ENCODE measurements at regions not wholly inside any gene's neighbourhood (a gene's known extent, or its start where the extent isn't known, plus 50 kb on each side); places are given as distances from the start of the nearest gene placed in this dataset.

- intact Hi-C loops (cut with DNase I; ENCODE audit: low total_unique reads): no loop called here
- Histone ChIP-seq H3K9me3 (no peaks in the 10 kb centered on the region), H3K27me3 (no peaks in the 10 kb centered on the region), H3K27ac (no peak overlapping the region), H3K4me3 (no peak overlapping the region), H3K4me1 (no peaks in the 10 kb centered on the region), H3K36me3 (no peaks in the 10 kb centered on the region)
- WGBS, 2 donors (ENCODE audit: low coverage in 1 of 2): 83 to 84% methylated on average over 4 of the region's 4 CpGs
- no peak for TF ChIP-seq CTCF (IDR thresholded peaks at IDR 0.05)
- TF ChIP-seq EP300 (IDR thresholded peaks at IDR 0.05; ENCODE audit: low read depth): no peak
- TF ChIP-seq POLR2AphosphoS5 (IDR thresholded peaks at IDR 0.05): no peak
- TF ChIP-seq POLR2A (IDR thresholded peaks at IDR 0.05): no peak
- DNase-seq: no peak
- in situ Hi-C loops (cut with MboI; ENCODE audit: low pct_ligation_motif_present in 1 of 4, low pct_unique_long_range_greater_than_20kb in 1 of 4, low sequenced_read_pairs in 3 of 4): no loop called here
Observed at GRCh38 chr3:115348951-115349745, 202.1 kb upstream of the ZBTB20 start.

- no peak overlapping the region for H3K4me3 ChIP-seq
- H3K27me3 ChIP-seq: no peaks in the 10 kb centered on the region
- H3K9me3 ChIP-seq: peaks cover 0 to 2% of the 10 kb centered on the region in 2 donors
- WGBS, 2 donors (ENCODE audit: low coverage in 1 of 2): 63 to 76% methylated on average over 3 of the region's 3 CpGs
- no peak for DNase-seq
- in situ Hi-C loops (cut with MboI; ENCODE audit: low pct_ligation_motif_present in 1 of 4, low pct_unique_long_range_greater_than_20kb in 1 of 4, low sequenced_read_pairs in 3 of 4): no loop called here
- intact Hi-C loops (cut with DNase I; ENCODE audit: low total_unique reads): no loop called here
- H3K36me3 ChIP-seq: no peaks in the 10 kb centered on the region
- no peak overlapping the region for H3K27ac ChIP-seq
- no peaks in the 10 kb centered on the region for H3K4me1 ChIP-seq
- TF ChIP-seq POLR2AphosphoS5 (IDR thresholded peaks at IDR 0.05): no peak
- no peak for TF ChIP-seq CTCF (IDR thresholded peaks at IDR 0.05)
- TF ChIP-seq EP300 (IDR thresholded peaks at IDR 0.05; ENCODE audit: low read depth): no peak
- TF ChIP-seq POLR2A (IDR thresholded peaks at IDR 0.05): no peak
Observed at GRCh38 chr3:115350606-115351005, 203.5 kb upstream of the ZBTB20 start.

GRCh38 chr3:115351193-115351592 lies 204.1 kb upstream of the ZBTB20 start:
- Histone ChIP-seq H3K4me1 (no peaks in the 10 kb centered on the region), H3K9me3 (peaks cover 0 to 2% of the 10 kb centered on the region in 2 donors), H3K27me3 (no peaks in the 10 kb centered on the region), H3K36me3 (no peaks in the 10 kb centered on the region), H3K4me3 (no peak overlapping the region), H3K27ac (no peak overlapping the region)
- WGBS, 2 donors (ENCODE audit: low coverage in 1 of 2): 76 to 79% methylated on average over 3 to 4 of the region's 4 CpGs
- TF ChIP-seq EP300 (IDR thresholded peaks at IDR 0.05; ENCODE audit: low read depth): no peak
- no peak for TF ChIP-seq POLR2AphosphoS5 (IDR thresholded peaks at IDR 0.05)
- no peak for TF ChIP-seq POLR2A (IDR thresholded peaks at IDR 0.05)
- no peak for TF ChIP-seq CTCF (IDR thresholded peaks at IDR 0.05)
- intact Hi-C loops (cut with DNase I; ENCODE audit: low total_unique reads) (no loop called here), in situ Hi-C loops (cut with MboI; ENCODE audit: low pct_ligation_motif_present in 1 of 4, low pct_unique_long_range_greater_than_20kb in 1 of 4, low sequenced_read_pairs in 3 of 4) (no loop called here)
- DNase-seq: no peak

GRCh38 chr3:115354010-115354409 lies 206.9 kb upstream of the ZBTB20 start:
- Histone ChIP-seq H3K9me3 (peaks cover 0 to 2% of the 10 kb centered on the region in 2 donors), H3K36me3 (no peaks in the 10 kb centered on the region), H3K4me3 (no peak overlapping the region), H3K4me1 (no peaks in the 10 kb centered on the region), H3K27me3 (no peaks in the 10 kb centered on the region), H3K27ac (no peak overlapping the region)
- WGBS, 2 donors (ENCODE audit: low coverage in 1 of 2): 82 to 84% methylated on average over 3 of the region's 3 CpGs
- TF ChIP-seq CTCF (IDR thresholded peaks at IDR 0.05) (no peak), POLR2AphosphoS5 (IDR thresholded peaks at IDR 0.05) (no peak), EP300 (IDR thresholded peaks at IDR 0.05; ENCODE audit: low read depth) (no peak), POLR2A (IDR thresholded peaks at IDR 0.05) (no peak)
- no peak for DNase-seq
- in situ Hi-C loops (cut with MboI; ENCODE audit: low pct_ligation_motif_present in 1 of 4, low pct_unique_long_range_greater_than_20kb in 1 of 4, low sequenced_read_pairs in 3 of 4): no loop called here
- intact Hi-C loops (cut with DNase I; ENCODE audit: low total_unique reads): no loop called here
